Esophagus squamous epithelium (tissue), 4 donors: ENCODE measurements at regions not wholly inside any gene's neighbourhood (a gene's known extent, or its start where the extent isn't known, plus 50 kb on each side); places are given as distances from the start of the nearest gene placed in this dataset.

Experiments used
- CTCF ChIP-seq, 6 experiments: fragments of 450-650 bp in 4 of 6; fragments of 200-600 bp in 2 of 6; sonication (generic) in 2 of 6; IDR thresholded peaks; one replicate each; pipeline ENCODE4 v1.5.1; 2016 to 2019; ENCODE audit warnings: antibody characterized with exemption in 6 of 6, mild to moderate bottlenecking in 4 of 6, moderate library complexity in 4 of 6
- POLR2A ChIP-seq, 4 donors: fragments of 450-650 bp; IDR thresholded peaks; one replicate each; pipeline ENCODE4 v1.6.1; 2017; ENCODE audit warnings: antibody characterized with exemption in 4 of 4, mild to moderate bottlenecking in 4 of 4, moderate library complexity in 3 of 4

GRCh38 chr12:87444039-87444438 lies 585.2 kb downstream of the C12orf50 start:
- TF ChIP-seq POLR2A (IDR thresholded peaks at IDR 0.05) (no peak), CTCF (IDR thresholded peaks at IDR 0.05) (no peak)
